ENCODE measurements at regions not wholly inside any gene's neighbourhood (a gene's known extent, or its start where the extent isn't known, plus 50 kb on each side); places are given as distances from the start of the nearest gene placed in this dataset.

GRCh38 chr6:81561731-81562130, 190.8 kb downstream of the TENT5A start:
- no peak for TF ChIP-seq CTCF (IDR thresholded peaks at IDR 0.05; ENCODE audit: insufficient read depth, low read depth, low read length)
- ChIA-PET POLR2A (no interaction called here), CTCF (no interaction called here)
- Histone ChIP-seq H3K4me3 (ENCODE audit: low read depth, low read length) (no peak overlapping the region), H3K27me3 (ENCODE audit: control insufficient read depth, insufficient read depth, low read length) (no peaks in the 10 kb centered on the region), H3K36me3 (ENCODE audit: control insufficient read depth, insufficient read depth, low read length) (no peaks in the 10 kb centered on the region)
- no peak for DNase-seq (ENCODE audit: low read depth)

- Histone ChIP-seq H3K4me3 (ENCODE audit: low read depth, low read length) (no peak overlapping the region), H3K36me3 (ENCODE audit: control insufficient read depth, insufficient read depth, low read length) (no peaks in the 10 kb centered on the region), H3K27me3 (ENCODE audit: control insufficient read depth, insufficient read depth, low read length) (no peaks in the 10 kb centered on the region)
- no peak for DNase-seq (ENCODE audit: low read depth)
- ChIA-PET CTCF (no interaction called here), POLR2A (no interaction called here)
- no peak for TF ChIP-seq CTCF (IDR thresholded peaks at IDR 0.05; ENCODE audit: insufficient read depth, low read depth, low read length)
Observed at GRCh38 chr6:81561071-81561564, 191.4 kb downstream of the TENT5A start.

- H3K36me3 ChIP-seq (ENCODE audit: control insufficient read depth, insufficient read depth, low read length): no peaks in the 10 kb centered on the region
Observed at GRCh38 chr6:81557811-81558210, 194.7 kb downstream of the TENT5A start.

GRCh38 chr6:81556551-81556950, 195.9 kb downstream of the TENT5A start:
- H3K27me3 ChIP-seq (ENCODE audit: control insufficient read depth, insufficient read depth, low read length): no peaks in the 10 kb centered on the region
- peak; percentile 20 for DNase-seq (ENCODE audit: low read depth)
- no peak for TF ChIP-seq CTCF (IDR thresholded peaks at IDR 0.05; ENCODE audit: insufficient read depth, low read depth, low read length)
- H3K36me3 ChIP-seq (ENCODE audit: control insufficient read depth, insufficient read depth, low read length): no peaks in the 10 kb centered on the region
- ChIA-PET POLR2A (no interaction called here), CTCF (interaction anchor here (1.0 kb wide), 1 partner anchor 70 kb away, joined by 3 read pairs; no protein-coding TSS in a partner anchor)
- H3K4me3 ChIP-seq (ENCODE audit: low read depth, low read length): no peak overlapping the region

More at GRCh38 chr6:81557811-81558210, 194.7 kb downstream of the TENT5A start:
- DNase-seq (ENCODE audit: low read depth): no peak
- Histone ChIP-seq H3K4me3 (ENCODE audit: low read depth, low read length) (no peak overlapping the region), H3K27me3 (ENCODE audit: control insufficient read depth, insufficient read depth, low read length) (no peaks in the 10 kb centered on the region)
- POLR2A ChIA-PET: no interaction called here
- no peak for TF ChIP-seq CTCF (IDR thresholded peaks at IDR 0.05; ENCODE audit: insufficient read depth, low read depth, low read length)
- CTCF ChIA-PET: no interaction called here

GRCh38 chr6:81553216-81553615, 199.3 kb downstream of the TENT5A start:
- no peaks in the 10 kb centered on the region for H3K27me3 ChIP-seq (ENCODE audit: control insufficient read depth, insufficient read depth, low read length)
- ChIA-PET POLR2A (no interaction called here), CTCF (no interaction called here)
- no peaks in the 10 kb centered on the region for H3K36me3 ChIP-seq (ENCODE audit: control insufficient read depth, insufficient read depth, low read length)
- no peak for DNase-seq (ENCODE audit: low read depth)
- H3K4me3 ChIP-seq (ENCODE audit: low read depth, low read length): no peak overlapping the region
- TF ChIP-seq CTCF (IDR thresholded peaks at IDR 0.05; ENCODE audit: insufficient read depth, low read depth, low read length): no peak
